GM10266 (cell line): ENCODE measurements at regions not wholly inside any gene's neighbourhood (a gene's known extent, or its start where the extent isn't known, plus 50 kb on each side); places are given as distances from the start of the nearest gene placed in this dataset.
"Not testable (repeated sequence)": the region's sequence is repeated elsewhere in the genome, so short reads cannot be mapped to it uniquely, and the experiment has no call there.

Experiments
- DNase-seq: peaks from one replicate; pipeline ENCODE4 v3.0.0; 2012; ENCODE audit errors: extremely low spot score
- TF ChIP-seq, protein P1 (sequence below): IDR thresholded peaks from 2 replicates; pipeline ENCODE4 v1.5.1; 2012; ENCODE audit warnings: mild to moderate bottlenecking, low read depth; ENCODE audit not compliant: control insufficient read depth, insufficient read depth; ENCODE audit errors: missing control alignments

DNA sequence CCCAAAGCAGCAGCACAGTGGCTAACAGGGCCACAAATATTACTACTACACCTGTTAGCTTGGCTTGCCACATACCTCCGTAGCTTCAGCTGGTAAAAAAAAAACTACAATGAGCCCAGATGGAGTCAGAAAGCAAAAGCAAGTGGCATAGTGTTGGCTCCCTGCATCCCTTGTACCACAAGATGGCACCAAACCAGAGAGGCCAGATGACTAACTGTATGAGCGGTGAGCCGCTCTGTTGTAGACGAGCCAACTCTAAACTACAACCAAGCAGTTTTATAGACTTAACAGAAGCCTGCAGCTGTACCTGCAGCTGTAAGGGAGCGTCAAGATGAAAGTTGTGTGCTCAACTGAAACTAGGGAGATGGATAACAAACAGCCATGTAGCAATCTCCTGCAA, 84.5 kb upstream of the MCHR2 start:
- no peak for DNase-seq
- TF ChIP-seq, protein P1, sequence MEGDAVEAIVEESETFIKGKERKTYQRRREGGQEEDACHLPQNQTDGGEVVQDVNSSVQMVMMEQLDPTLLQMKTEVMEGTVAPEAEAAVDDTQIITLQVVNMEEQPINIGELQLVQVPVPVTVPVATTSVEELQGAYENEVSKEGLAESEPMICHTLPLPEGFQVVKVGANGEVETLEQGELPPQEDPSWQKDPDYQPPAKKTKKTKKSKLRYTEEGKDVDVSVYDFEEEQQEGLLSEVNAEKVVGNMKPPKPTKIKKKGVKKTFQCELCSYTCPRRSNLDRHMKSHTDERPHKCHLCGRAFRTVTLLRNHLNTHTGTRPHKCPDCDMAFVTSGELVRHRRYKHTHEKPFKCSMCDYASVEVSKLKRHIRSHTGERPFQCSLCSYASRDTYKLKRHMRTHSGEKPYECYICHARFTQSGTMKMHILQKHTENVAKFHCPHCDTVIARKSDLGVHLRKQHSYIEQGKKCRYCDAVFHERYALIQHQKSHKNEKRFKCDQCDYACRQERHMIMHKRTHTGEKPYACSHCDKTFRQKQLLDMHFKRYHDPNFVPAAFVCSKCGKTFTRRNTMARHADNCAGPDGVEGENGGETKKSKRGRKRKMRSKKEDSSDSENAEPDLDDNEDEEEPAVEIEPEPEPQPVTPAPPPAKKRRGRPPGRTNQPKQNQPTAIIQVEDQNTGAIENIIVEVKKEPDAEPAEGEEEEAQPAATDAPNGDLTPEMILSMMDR: no peak

- DNase-seq: no peak
- TF ChIP-seq, protein P1: no peak
These were observed 71.3 kb upstream of the MCHR2 start for GRCh38 chr6:100065348-100065747.

DNA sequence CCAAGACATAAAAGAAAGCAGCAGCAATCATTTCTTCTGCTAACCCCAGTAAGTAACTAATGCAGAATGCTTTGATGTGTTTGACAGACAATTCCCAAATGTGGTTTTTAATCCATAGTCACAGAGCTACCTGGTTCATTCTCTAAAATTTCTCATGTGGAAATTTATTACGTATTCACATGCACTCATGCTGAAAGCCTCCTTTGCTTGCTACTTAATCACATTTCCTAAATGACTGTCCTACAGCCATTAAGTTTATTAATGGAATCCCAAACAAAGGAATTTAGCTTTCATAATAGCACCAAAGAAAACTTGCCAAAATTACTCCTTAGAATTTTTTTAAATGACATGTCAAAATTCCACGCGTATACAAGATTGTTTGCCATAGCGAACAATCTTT, 68.6 kb upstream of the MCHR2 start:
- TF ChIP-seq, protein P1: no peak
- no peak for DNase-seq

DNA sequence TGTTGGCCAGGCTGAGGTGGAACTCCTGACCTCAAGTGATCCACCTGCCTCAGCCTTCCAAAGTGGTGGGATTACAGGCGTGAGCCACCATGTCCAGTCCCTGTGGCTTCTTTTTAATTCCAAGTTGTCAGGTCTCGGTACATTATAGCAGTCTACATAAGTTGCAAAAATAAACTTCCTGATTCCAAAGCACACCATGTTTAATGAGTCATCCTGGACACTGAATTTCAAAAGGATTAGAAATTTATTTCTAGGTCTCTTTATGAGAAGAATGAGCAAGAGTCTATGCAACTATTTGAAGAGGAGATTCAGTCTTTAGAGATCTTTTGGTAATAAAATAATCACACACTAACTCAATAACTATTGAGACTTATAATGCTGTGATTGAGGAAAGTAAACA, 63.9 kb upstream of the MCHR2 start:
- no peak for DNase-seq
- TF ChIP-seq, protein P1: no peak

- DNase-seq: no peak
- TF ChIP-seq, protein P1: no peak
These were observed 56.5 kb upstream of the MCHR2 start for GRCh38 chr6:100050550-100050949.

DNA sequence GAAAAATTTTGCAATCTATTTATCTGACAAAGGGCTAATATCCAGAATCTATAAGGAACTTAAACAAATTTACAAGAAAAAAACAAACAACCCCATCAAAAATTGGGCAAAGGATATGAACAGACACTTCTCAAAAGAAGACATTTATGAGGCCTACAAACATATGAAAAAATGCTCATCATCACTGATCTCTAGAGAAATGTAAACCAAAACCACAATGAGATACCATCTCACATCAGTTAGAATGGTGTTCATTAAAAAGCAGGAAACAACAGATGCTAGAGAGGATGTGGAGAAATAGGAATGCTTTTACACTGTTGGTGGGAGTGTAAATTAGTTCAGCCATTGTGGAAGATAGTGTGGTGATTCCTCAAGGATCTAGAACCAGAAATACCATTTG, 49.9 kb upstream of the MCHR2 start:
- DNase-seq: not testable (repeated sequence)
